Testis (tissue), 2 donors: ENCODE measurements at regions not wholly inside any gene's neighbourhood (a gene's known extent, or its start where the extent isn't known, plus 50 kb on each side); places are given as distances from the start of the nearest gene placed in this dataset.

Experiments
- DNase-seq: peaks from one replicate; pipeline ENCODE4 v3.0.0-alpha.2; 2019
- H3K27ac ChIP-seq, 2 donors: fragments of 200-600 bp; sonication (generic); one replicate each; pipeline ENCODE4 v1.5.1; 2019
- H3K27me3 ChIP-seq: fragments of 200-600 bp; sonication (generic); one replicate; pipeline ENCODE4 v1.5.1; 2019
- H3K36me3 ChIP-seq: fragments of 200-600 bp; sonication (generic); one replicate; pipeline ENCODE4 v1.5.1; 2017; ENCODE audit warnings: low read depth; ENCODE audit errors: missing control alignments
- H3K4me1 ChIP-seq: fragments of 200-600 bp; sonication (generic); one replicate; pipeline ENCODE4 v1.5.1; 2019
- H3K4me3 ChIP-seq, 2 donors: fragments of 200-600 bp; sonication (generic); one replicate each; pipeline ENCODE4 v1.5.1; 2017 to 2019
- H3K9me3 ChIP-seq: fragments of 200-600 bp; sonication (generic); one replicate; pipeline ENCODE4 v1.5.1; 2017
- CTCF ChIP-seq, 3 experiments: fragments of 450-650 bp in 2 of 3; fragments of 200-600 bp in 1 of 3; sonication (generic) in 1 of 3; IDR thresholded peaks; one replicate each; pipeline ENCODE4 v1.5.1; 2016 to 2019; ENCODE audit warnings: antibody characterized with exemption in 3 of 3, mild to moderate bottlenecking in 2 of 3, moderate library complexity in 1 of 3
- POLR2A ChIP-seq: fragments of 450-650 bp; IDR thresholded peaks from one replicate; pipeline ENCODE4 v1.6.1; 2017; ENCODE audit warnings: antibody characterized with exemption, mild to moderate bottlenecking, moderate library complexity
- WGBS, 2 donors: methylation state at CpG; one replicate each; pipeline ENCODE4 v1.1.5; 2018; 5-methylcytosine and 5-hydroxymethylcytosine counted together
- intact Hi-C: fragments of 100-400 bp; cut with DNase I; formaldehyde crosslinking; loops from one replicate; pipeline ENCODE4 v1.15.1; 2023; ENCODE audit warnings: low total_unique reads

- no peak for DNase-seq
- no peaks in the 10 kb centered on the region for H3K9me3 ChIP-seq
- H3K27me3 ChIP-seq = no peaks in the 10 kb centered on the region
- no peak overlapping the region for H3K4me3 ChIP-seq
- intact Hi-C loops = no loop called here
- H3K27ac ChIP-seq = no peak overlapping the region
- H3K4me1 ChIP-seq = no peaks in the 10 kb centered on the region
- H3K36me3 ChIP-seq = no peaks in the 10 kb centered on the region
- 71 to 87% methylated on average over 3 of the region's 3 CpGs for WGBS, 2 donors
- TF ChIP-seq CTCF (IDR thresholded peaks at IDR 0.05) (no peak), POLR2A (no peak)
Measured at GRCh38 chr3:99418709-99419108, 219.7 kb upstream of the COL8A1 start.

DNA sequence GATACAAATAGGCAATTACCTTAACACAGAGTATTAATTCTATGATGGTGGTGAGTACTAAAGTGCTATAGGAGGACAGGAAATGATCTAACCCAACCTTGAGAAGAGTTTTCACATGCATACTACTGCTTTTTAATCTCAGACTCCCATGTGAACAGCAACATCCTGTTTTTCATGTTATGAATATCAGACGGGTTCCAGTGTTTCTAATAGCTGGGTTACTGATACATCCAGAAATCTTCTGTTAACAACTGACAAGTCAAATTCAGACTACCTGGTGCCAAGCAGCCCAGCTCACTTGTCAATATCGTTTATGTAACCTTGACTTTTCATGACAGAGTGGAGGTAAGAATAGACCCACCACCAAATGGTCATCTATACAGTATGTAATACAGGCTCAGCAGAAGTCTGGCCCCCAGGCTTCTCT, 220.2 kb upstream of the COL8A1 start:
- TF ChIP-seq POLR2A = no peak
- no peak for TF ChIP-seq CTCF (IDR thresholded peaks at IDR 0.05)
- Histone ChIP-seq H3K4me1 (no peaks in the 10 kb centered on the region), H3K27ac (no peak overlapping the region), H3K27me3 (no peaks in the 10 kb centered on the region), H3K36me3 (no peaks in the 10 kb centered on the region), H3K4me3 (no peak overlapping the region), H3K9me3 (no peaks in the 10 kb centered on the region)
- DNase-seq = no peak
- WGBS, 2 donors = 63 to 68% methylated on average over 2 of the region's 2 CpGs
- intact Hi-C loops = no loop called here

DNA sequence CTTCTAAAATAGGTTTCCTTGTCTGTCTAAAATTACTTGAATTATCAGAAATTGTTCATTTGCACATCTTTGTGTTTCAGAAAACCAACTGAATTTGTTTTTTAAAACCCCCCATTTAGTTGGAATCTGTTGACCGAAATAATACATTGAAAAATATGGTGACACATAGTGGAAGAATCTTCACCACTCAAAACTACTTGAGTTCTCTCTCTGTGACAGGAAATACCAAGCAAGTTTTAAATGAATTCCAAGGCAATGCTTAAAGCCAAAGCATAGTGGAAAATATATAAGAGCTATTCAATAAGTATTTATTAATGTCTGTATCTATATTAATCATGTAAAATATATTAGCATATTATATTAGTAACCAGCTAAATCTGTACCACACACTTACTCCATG, 224.9 kb upstream of the COL8A1 start:
- H3K9me3 ChIP-seq = no peaks in the 10 kb centered on the region
- no peak for DNase-seq
- H3K4me1 ChIP-seq = no peaks in the 10 kb centered on the region
- WGBS, 2 donors = 71 to 81% methylated on average over 1 of the region's 1 CpG
- H3K27ac ChIP-seq = no peak overlapping the region
- H3K36me3 ChIP-seq = no peaks in the 10 kb centered on the region
- no peak overlapping the region for H3K4me3 ChIP-seq
- no peaks in the 10 kb centered on the region for H3K27me3 ChIP-seq
- intact Hi-C loops = no loop called here
- TF ChIP-seq POLR2A = no peak
- no peak for TF ChIP-seq CTCF (IDR thresholded peaks at IDR 0.05)

GRCh38 chr3:99410789-99411311, 227.5 kb upstream of the COL8A1 start:
- Histone ChIP-seq H3K36me3 (no peaks in the 10 kb centered on the region), H3K4me3 (no peak overlapping the region), H3K27ac (no peak overlapping the region), H3K27me3 (no peaks in the 10 kb centered on the region), H3K9me3 (no peaks in the 10 kb centered on the region), H3K4me1 (no peaks in the 10 kb centered on the region)
- DNase-seq = no peak
- intact Hi-C loops = no loop called here
- no peak for TF ChIP-seq CTCF (IDR thresholded peaks at IDR 0.05)
- TF ChIP-seq POLR2A = no peak
- WGBS, 2 donors = 37 to 41% methylated on average over 7 of the region's 7 CpGs

DNA sequence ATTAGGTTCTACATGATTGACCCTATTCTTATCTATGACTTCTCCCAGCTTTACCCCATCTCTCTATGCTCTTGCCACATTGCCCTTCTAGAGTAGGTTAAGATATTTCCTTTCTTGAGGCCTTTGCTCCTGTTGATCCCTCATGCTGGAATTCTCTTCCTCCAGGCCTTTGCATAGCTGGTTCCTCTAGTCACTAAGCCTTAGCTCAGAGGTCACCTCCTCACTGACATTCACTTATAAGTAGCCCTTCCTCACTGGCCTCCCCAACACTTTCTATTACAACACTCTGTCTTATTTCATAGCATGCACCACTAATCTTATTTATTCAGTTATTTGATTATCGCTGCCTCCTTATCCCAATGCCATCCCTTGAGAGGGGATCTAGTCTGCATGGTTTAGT, 228.4 kb upstream of the COL8A1 start:
- Histone ChIP-seq H3K9me3 (no peaks in the 10 kb centered on the region), H3K27me3 (no peaks in the 10 kb centered on the region), H3K4me3 (no peak overlapping the region), H3K27ac (no peak overlapping the region), H3K36me3 (no peaks in the 10 kb centered on the region), H3K4me1 (no peaks in the 10 kb centered on the region)
- TF ChIP-seq CTCF (IDR thresholded peaks at IDR 0.05) = no peak
- no peak for TF ChIP-seq POLR2A
- no peak for DNase-seq
- intact Hi-C loops = no loop called here
- 93 to 100% methylated on average over 1 of the region's 1 CpG for WGBS, 2 donors
